AG09309 (cell line): ENCODE measurements at regions not wholly inside any gene's neighbourhood (a gene's known extent, or its start where the extent isn't known, plus 50 kb on each side); places are given as distances from the start of the nearest gene placed in this dataset.

Experiments
- DNase-seq: peaks from one replicate; pipeline ENCODE4 v3.0.0-alpha.2; 2010; ENCODE audit warnings: low read depth
- H3K4me3 ChIP-seq: 2 replicates; pipeline ENCODE4 v1.5.1; 2011; ENCODE audit warnings: mild to moderate bottlenecking, low read depth, low read length, moderate library complexity; ENCODE audit not compliant: control insufficient read depth
- CTCF ChIP-seq: IDR thresholded peaks from 2 replicates; pipeline ENCODE4 v1.5.1; 2011; ENCODE audit warnings: mild to moderate bottlenecking, low read depth, low read length, inconsistent platforms; ENCODE audit not compliant: insufficient read depth, control insufficient read depth; ENCODE audit errors: missing control alignments

- no peak overlapping the region for H3K4me3 ChIP-seq
- TF ChIP-seq CTCF: no peak
- no peak for DNase-seq
These were observed 131.1 kb upstream of the ACTBL2 start for GRCh38 chr5:57613741-57614140.

DNA sequence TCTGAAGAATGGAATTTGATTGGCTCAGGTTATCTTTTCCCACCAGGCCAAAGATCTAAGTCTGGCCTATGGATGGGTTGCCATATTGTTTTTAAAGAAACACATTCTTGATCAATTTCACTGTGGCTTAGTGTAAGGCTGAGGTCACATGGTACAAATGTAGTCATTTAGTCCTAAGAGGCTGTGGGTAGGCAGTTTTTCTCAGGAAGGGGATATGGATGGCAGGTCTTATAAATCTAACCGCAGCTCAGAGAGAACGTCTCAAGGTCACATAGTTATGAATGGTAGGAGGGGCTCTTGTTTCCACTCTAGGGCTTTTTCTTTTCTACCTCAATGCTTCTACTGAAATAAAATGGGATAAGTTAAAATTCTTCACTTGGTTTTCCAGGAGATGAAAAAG is 128.6 kb upstream of the ACTBL2 start:
- H3K4me3 ChIP-seq: no peak overlapping the region
- DNase-seq: no peak
- no peak for TF ChIP-seq CTCF

- DNase-seq: no peak
- TF ChIP-seq CTCF: no peak
- no peak overlapping the region for H3K4me3 ChIP-seq
These were observed 125.9 kb upstream of the ACTBL2 start for GRCh38 chr5:57608542-57608941.

DNA sequence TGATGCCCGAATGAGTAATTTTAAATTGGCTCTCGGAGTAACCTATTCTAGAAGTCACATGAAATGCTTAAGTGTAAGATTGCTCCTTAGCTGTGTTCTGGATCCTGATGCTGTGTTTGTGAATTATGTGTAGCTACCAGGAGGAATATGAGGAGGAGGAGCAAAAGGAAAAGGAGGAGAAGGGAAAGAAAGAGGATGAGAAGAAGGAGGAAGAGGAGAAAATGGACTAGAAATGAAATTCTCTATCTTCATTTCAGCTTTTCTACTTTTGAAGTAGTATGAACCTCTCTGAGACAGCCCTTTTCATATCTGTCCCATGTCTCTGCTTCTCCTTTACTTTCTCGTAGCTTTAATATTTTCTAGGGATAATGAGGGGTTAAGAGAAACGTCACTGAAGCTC is 119.4 kb upstream of the ACTBL2 start:
- TF ChIP-seq CTCF: no peak
- no peak for DNase-seq

DNA sequence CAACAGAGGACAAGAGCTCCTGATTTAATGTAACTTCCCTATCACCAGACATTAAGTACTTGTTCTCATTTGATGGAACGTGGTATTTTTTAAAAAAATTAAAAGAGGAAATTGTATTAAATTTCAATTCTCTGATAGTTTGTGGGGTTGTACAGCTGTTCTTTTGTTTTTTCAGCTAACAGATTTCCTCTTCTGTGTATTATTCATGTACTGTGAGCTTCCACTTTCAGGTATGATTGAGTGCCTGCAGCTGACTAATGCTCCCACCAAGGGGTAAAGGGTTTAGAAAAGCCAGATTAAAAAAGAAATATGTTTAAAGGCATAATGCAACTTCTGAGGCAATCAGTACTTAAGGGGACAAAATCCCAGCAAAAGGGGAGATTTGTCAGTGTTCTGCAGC is 117.7 kb upstream of the ACTBL2 start:
- TF ChIP-seq CTCF: no peak
- no peak overlapping the region for H3K4me3 ChIP-seq
- no peak for DNase-seq

More for the DNA sequence above, 119.4 kb upstream of the ACTBL2 start:
- no peak overlapping the region for H3K4me3 ChIP-seq

DNA sequence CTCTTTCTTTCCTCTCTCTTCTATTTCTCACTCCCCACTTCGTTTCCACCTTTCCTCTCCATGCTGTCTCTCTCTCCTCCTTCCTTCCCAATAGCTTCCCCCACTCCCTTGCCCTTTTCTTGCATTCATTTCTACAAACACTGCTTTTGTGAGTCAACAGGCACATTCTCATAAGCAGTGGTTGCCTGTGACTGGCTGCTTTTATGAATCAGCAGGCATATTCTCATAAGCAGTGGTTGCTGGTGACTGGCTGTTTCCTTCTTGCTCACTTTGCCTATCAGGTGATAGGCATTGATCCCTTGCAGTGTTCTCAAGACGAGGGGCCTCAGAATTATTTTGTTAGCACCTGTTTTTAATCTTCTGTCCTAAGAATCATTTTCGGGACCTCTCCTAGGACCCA is 116.1 kb upstream of the ACTBL2 start:
- H3K4me3 ChIP-seq: no peak overlapping the region
- TF ChIP-seq CTCF: no peak
- peak; percentile 32 for DNase-seq

GRCh38 chr5:57598097-57598496 is 115.5 kb upstream of the ACTBL2 start:
- TF ChIP-seq CTCF: no peak
- DNase-seq: no peak
- no peak overlapping the region for H3K4me3 ChIP-seq
